ENCODE measurements at regions not wholly inside any gene's neighbourhood (a gene's known extent, or its start where the extent isn't known, plus 50 kb on each side); places are given as distances from the start of the nearest gene placed in this dataset.
"Not testable (repeated sequence)": the region's sequence is repeated elsewhere in the genome, so short reads cannot be mapped to it uniquely, and the experiment has no call there.

DNA sequence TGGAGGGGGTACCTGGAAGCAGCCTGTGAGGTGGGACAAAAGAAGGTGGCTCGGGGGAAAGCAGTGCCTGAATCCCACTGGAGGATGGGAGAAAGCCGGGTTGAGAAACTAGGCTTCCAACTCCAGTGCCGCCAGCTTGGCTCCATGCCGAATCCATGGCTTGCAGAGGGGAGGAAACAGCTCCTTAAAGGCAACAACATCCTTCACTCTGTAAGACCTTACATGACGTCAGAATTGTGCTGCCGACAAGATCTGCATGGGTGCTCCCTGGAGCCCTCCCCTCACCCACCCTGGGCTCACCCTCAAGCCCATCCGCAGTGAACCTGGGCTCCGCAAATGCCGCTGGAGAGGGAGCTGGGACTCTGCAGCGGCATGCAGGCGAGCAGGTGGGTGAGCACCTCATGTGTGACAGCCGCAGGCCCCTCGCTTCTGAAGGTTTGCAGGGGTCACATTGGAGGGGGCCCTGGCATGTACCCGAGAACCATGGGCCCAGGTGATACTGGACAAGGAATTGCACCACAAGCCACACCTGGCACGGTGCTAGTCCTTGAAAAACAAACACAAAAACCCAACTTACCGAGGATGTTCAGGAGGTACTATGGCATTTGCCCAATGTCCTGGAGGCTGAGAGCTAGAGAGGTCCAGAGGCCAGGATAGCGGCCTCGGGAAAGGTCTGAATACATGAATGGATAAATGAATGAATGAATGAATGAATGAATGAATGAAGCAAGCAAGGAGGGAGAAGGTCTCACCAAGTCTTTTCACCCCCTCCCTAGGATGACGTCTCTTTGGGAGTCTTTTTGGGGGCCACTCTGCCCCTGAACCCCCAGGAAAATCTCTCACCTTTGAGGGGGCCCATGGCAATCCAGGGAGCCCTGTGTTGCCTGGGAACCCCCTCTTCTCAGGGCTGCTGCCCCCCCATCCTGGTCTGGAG lies 238.6 kb upstream of the SHH start:
- no peak overlapping the region for H3K27ac ChIP-seq (ENCODE audit: low read depth, low read length)
- H3K4me1 ChIP-seq (ENCODE audit: control insufficient read depth, insufficient read depth, low read length): no peaks in the 10 kb centered on the region
- no peaks in the 10 kb centered on the region for H3K27me3 ChIP-seq (ENCODE audit: control insufficient read depth, insufficient read depth, low read length)

GRCh38 chr7:156049366-156049765 lies 237.1 kb upstream of the SHH start:
- H3K27me3 ChIP-seq (ENCODE audit: control insufficient read depth, insufficient read depth, low read length): no peaks in the 10 kb centered on the region
- no peak overlapping the region for H3K27ac ChIP-seq (ENCODE audit: low read depth, low read length)
- no peaks in the 10 kb centered on the region for H3K4me1 ChIP-seq (ENCODE audit: control insufficient read depth, insufficient read depth, low read length)
- H3K4me3 ChIP-seq (ENCODE audit: low read length): no peak overlapping the region
- H3K9ac ChIP-seq (ENCODE audit: low read length): no peak overlapping the region
- no peaks in the 10 kb centered on the region for H3K36me3 ChIP-seq (ENCODE audit: control insufficient read depth, insufficient read depth, low read length)

More for the DNA sequence above, 238.6 kb upstream of the SHH start:
- H3K9ac ChIP-seq (ENCODE audit: low read length): no peak overlapping the region
- no peaks in the 10 kb centered on the region for H3K36me3 ChIP-seq (ENCODE audit: control insufficient read depth, insufficient read depth, low read length)
- no peak overlapping the region for H3K4me3 ChIP-seq (ENCODE audit: low read length)

- Histone ChIP-seq H3K27ac (ENCODE audit: low read depth, low read length) (no peak overlapping the region), H3K36me3 (ENCODE audit: control insufficient read depth, insufficient read depth, low read length) (no peaks in the 10 kb centered on the region), H3K4me3 (ENCODE audit: low read length) (no peak overlapping the region), H3K27me3 (ENCODE audit: control insufficient read depth, insufficient read depth, low read length) (no peaks in the 10 kb centered on the region), H3K4me1 (ENCODE audit: control insufficient read depth, insufficient read depth, low read length) (no peaks in the 10 kb centered on the region), H3K9ac (ENCODE audit: low read length) (no peak overlapping the region)
Measured at GRCh38 chr7:156046031-156046560, 233.8 kb upstream of the SHH start.

GRCh38 chr7:156043416-156044178 lies 231.3 kb upstream of the SHH start:
- no peak overlapping the region for H3K9ac ChIP-seq (ENCODE audit: low read length)
- H3K36me3 ChIP-seq (ENCODE audit: control insufficient read depth, insufficient read depth, low read length): no peaks in the 10 kb centered on the region
- no peaks in the 10 kb centered on the region for H3K4me1 ChIP-seq (ENCODE audit: control insufficient read depth, insufficient read depth, low read length)
- no peak overlapping the region for H3K27ac ChIP-seq (ENCODE audit: low read depth, low read length)
- no peak overlapping the region for H3K4me3 ChIP-seq (ENCODE audit: low read length)
- H3K27me3 ChIP-seq (ENCODE audit: control insufficient read depth, insufficient read depth, low read length): no peaks in the 10 kb centered on the region

GRCh38 chr7:156041398-156041797 lies 229.1 kb upstream of the SHH start:
- H3K9ac ChIP-seq (ENCODE audit: low read length): no peak overlapping the region

GRCh38 chr7:156039971-156040677 lies 227.9 kb upstream of the SHH start:
- no peaks in the 10 kb centered on the region for H3K27me3 ChIP-seq (ENCODE audit: control insufficient read depth, insufficient read depth, low read length)
- H3K36me3 ChIP-seq (ENCODE audit: control insufficient read depth, insufficient read depth, low read length): no peaks in the 10 kb centered on the region
- H3K4me1 ChIP-seq (ENCODE audit: control insufficient read depth, insufficient read depth, low read length): no peaks in the 10 kb centered on the region
- no peak overlapping the region for H3K27ac ChIP-seq (ENCODE audit: low read depth, low read length)
- no peak overlapping the region for H3K4me3 ChIP-seq (ENCODE audit: low read length)
- no peak overlapping the region for H3K9ac ChIP-seq (ENCODE audit: low read length)

More at GRCh38 chr7:156041398-156041797, 229.1 kb upstream of the SHH start:
- Histone ChIP-seq H3K4me1 (ENCODE audit: control insufficient read depth, insufficient read depth, low read length) (no peaks in the 10 kb centered on the region), H3K27me3 (ENCODE audit: control insufficient read depth, insufficient read depth, low read length) (no peaks in the 10 kb centered on the region), H3K4me3 (ENCODE audit: low read length) (no peak overlapping the region), H3K36me3 (ENCODE audit: control insufficient read depth, insufficient read depth, low read length) (no peaks in the 10 kb centered on the region), H3K27ac (ENCODE audit: low read depth, low read length) (no peak overlapping the region)

DNA sequence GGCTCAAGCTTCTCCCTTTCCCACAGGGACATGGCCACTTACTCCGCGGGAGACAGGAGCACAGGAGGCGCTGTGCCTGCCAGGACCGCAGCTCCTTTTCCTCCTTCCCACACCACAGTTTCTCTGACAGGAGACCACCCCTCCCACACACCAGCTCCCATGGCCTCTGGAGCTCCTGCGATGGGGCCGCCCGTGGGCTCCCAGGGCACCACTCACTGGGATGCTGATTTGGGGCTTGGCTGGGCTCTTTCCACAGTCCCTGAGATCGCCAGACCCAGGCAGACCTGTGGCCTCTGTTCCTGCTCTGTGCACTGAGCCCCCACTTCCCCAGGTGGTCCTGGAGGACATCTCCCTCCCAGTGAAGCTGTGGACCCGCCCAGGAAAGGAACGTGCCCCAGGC lies 226.9 kb upstream of the SHH start:
- H3K27ac ChIP-seq (ENCODE audit: low read depth, low read length): no peak overlapping the region
- no peak overlapping the region for H3K4me3 ChIP-seq (ENCODE audit: low read length)
- no peaks in the 10 kb centered on the region for H3K36me3 ChIP-seq (ENCODE audit: control insufficient read depth, insufficient read depth, low read length)

GRCh38 chr7:156038345-156038744 lies 226.1 kb upstream of the SHH start:
- Histone ChIP-seq H3K27me3 (ENCODE audit: control insufficient read depth, insufficient read depth, low read length) (no peaks in the 10 kb centered on the region), H3K36me3 (ENCODE audit: control insufficient read depth, insufficient read depth, low read length) (no peaks in the 10 kb centered on the region), H3K4me1 (ENCODE audit: control insufficient read depth, insufficient read depth, low read length) (no peaks in the 10 kb centered on the region), H3K9ac (ENCODE audit: low read length) (no peak overlapping the region), H3K27ac (ENCODE audit: low read depth, low read length) (no peak overlapping the region), H3K4me3 (ENCODE audit: low read length) (no peak overlapping the region)

More for the DNA sequence above, 226.9 kb upstream of the SHH start:
- H3K9ac ChIP-seq (ENCODE audit: low read length): no peak overlapping the region
- no peaks in the 10 kb centered on the region for H3K4me1 ChIP-seq (ENCODE audit: control insufficient read depth, insufficient read depth, low read length)
- H3K27me3 ChIP-seq (ENCODE audit: control insufficient read depth, insufficient read depth, low read length): no peaks in the 10 kb centered on the region

GRCh38 chr7:156036153-156036552 lies 223.9 kb upstream of the SHH start:
- Histone ChIP-seq H3K4me1 (ENCODE audit: control insufficient read depth, insufficient read depth, low read length) (no peaks in the 10 kb centered on the region), H3K36me3 (ENCODE audit: control insufficient read depth, insufficient read depth, low read length) (no peaks in the 10 kb centered on the region), H3K9ac (ENCODE audit: low read length) (no peak overlapping the region), H3K4me3 (ENCODE audit: low read length) (no peak overlapping the region), H3K27ac (ENCODE audit: low read depth, low read length) (no peak overlapping the region), H3K27me3 (ENCODE audit: control insufficient read depth, insufficient read depth, low read length) (no peaks in the 10 kb centered on the region)

DNA sequence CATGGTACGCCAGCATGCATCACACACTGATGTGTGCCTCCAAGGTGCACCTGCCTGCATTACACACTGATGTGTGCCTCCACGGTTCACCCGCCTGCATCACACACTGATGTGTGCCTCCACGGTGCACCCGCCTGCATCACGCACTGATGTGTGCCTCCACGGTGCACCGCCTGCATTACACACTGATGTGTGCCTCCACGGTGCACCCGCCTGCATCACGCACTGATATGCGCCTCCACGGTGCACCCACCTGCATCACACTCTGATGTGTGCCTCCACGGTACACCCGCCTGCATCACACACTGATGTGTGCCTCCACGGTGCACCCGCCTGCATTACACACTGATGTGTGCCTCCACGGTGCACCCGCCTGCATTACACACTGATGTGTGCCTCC lies 223.1 kb upstream of the SHH start:
- not testable (repeated sequence) for H3K36me3 ChIP-seq (ENCODE audit: control insufficient read depth, insufficient read depth, low read length); H3K4me1 ChIP-seq (ENCODE audit: control insufficient read depth, insufficient read depth, low read length); H3K4me3 ChIP-seq (ENCODE audit: low read length); H3K27me3 ChIP-seq (ENCODE audit: control insufficient read depth, insufficient read depth, low read length); H3K27ac ChIP-seq (ENCODE audit: low read depth, low read length); H3K9ac ChIP-seq (ENCODE audit: low read length)

DNA sequence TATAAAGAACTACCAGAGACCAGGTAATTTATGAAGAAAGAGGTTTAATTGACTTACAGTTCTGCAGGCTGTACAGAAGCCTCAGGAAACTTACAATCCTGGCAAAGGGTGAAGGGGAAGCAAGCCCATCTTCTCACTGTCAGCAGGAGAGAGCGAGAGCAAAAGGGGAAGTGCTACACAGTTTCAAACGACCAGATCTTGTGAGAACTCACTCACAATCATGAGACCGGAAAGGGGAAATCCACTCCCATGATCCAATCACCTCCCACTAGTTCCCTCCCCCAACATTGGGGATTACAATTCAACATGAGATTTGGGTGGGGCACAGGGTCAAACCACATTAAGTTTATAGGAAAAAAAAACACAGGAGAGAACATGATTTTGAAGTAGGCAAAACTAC lies 222.1 kb upstream of the SHH start:
- Histone ChIP-seq H3K9ac (ENCODE audit: low read length) (no peak overlapping the region), H3K36me3 (ENCODE audit: control insufficient read depth, insufficient read depth, low read length) (no peaks in the 10 kb centered on the region), H3K4me1 (ENCODE audit: control insufficient read depth, insufficient read depth, low read length) (no peaks in the 10 kb centered on the region), H3K27ac (ENCODE audit: low read depth, low read length) (no peak overlapping the region), H3K27me3 (ENCODE audit: control insufficient read depth, insufficient read depth, low read length) (no peaks in the 10 kb centered on the region), H3K4me3 (ENCODE audit: low read length) (no peak overlapping the region)

DNA sequence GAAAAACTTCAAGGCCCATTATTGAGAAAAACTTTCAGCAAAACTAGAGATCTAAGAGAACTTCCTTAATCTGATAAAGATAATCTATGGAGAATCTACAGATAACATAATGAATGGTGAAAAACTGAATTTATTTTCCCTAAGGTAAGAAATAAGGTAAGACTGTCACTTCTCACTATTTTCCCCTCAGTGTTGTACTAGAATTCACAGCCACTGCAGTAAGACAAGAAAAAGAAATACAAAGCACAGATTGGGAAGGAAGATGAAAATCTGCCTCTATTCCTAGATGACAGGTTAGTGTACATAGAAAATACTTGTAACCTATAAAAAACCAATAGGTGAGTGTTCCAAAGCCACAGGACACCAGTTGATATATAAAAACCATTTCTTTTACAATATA lies 220.7 kb upstream of the SHH start:
- Histone ChIP-seq H3K9ac (ENCODE audit: low read length) (no peak overlapping the region), H3K4me3 (ENCODE audit: low read length) (no peak overlapping the region), H3K4me1 (ENCODE audit: control insufficient read depth, insufficient read depth, low read length) (no peaks in the 10 kb centered on the region), H3K27ac (ENCODE audit: low read depth, low read length) (no peak overlapping the region), H3K27me3 (ENCODE audit: control insufficient read depth, insufficient read depth, low read length) (no peaks in the 10 kb centered on the region), H3K36me3 (ENCODE audit: control insufficient read depth, insufficient read depth, low read length) (no peaks in the 10 kb centered on the region)

Measured in rectal smooth muscle tissue (tissue), 1 donor.